SK-N-SH treated with all-trans-retinoic acid at 6 μM for 48 hours (cell line): ENCODE measurements at regions not wholly inside any gene's neighbourhood (a gene's known extent, or its start where the extent isn't known, plus 50 kb on each side); places are given as distances from the start of the nearest gene placed in this dataset.

Source experiments
- ATAC-seq: fragments of 200-7000 bp; cut with Tn5 transposase; 3 replicates; pipeline ENCODE4 v1.9.1; 2020; ENCODE audit warnings: mild to moderate bottlenecking, moderate library complexity
- ARNTL ChIP-seq: fragments of 450-650 bp; formaldehyde crosslinking; IDR thresholded peaks from 2 replicates; pipeline ENCODE4 v1.5.0; 2020; ENCODE audit warnings: low read depth, mild to moderate bottlenecking, moderate library complexity, borderline replicate concordance
- CSDC2 ChIP-seq: fragments of 250-450 bp; sonication (Bioruptor Pico); IDR thresholded peaks from 2 replicates; pipeline ENCODE4 v1.5.0; 2020; ENCODE audit warnings: mild to moderate bottlenecking, moderate library complexity
- ESRRG ChIP-seq: fragments of 250-450 bp; sonication (Bioruptor Pico); IDR thresholded peaks from 2 replicates; pipeline ENCODE4 v1.6.1; 2021; ENCODE audit warnings: mild to moderate bottlenecking
- GLIS3 ChIP-seq: fragments of 250-450 bp; sonication (Bioruptor Pico); IDR thresholded peaks from 2 replicates; pipeline ENCODE4 v1.5.0; 2020; ENCODE audit warnings: mild to moderate bottlenecking, moderate library complexity
- OSR1 ChIP-seq: fragments of 250-450 bp; sonication (Bioruptor Pico); IDR thresholded peaks from 2 replicates; pipeline ENCODE4 v1.8.0; 2022; ENCODE audit warnings: moderate library complexity, mild to moderate bottlenecking, inconsistent platforms
- PPARA ChIP-seq: fragments of 250-450 bp; sonication (Bioruptor Pico); IDR thresholded peaks from 2 replicates; pipeline ENCODE4 v1.5.0; 2020; ENCODE audit warnings: mild to moderate bottlenecking, borderline replicate concordance
- SNAI2 ChIP-seq: fragments of 250-450 bp; sonication (Bioruptor Pico); IDR thresholded peaks from 2 replicates; pipeline ENCODE4 v1.5.0; 2020; ENCODE audit warnings: mild to moderate bottlenecking, moderate library complexity
- TCF4 ChIP-seq: fragments of 250-450 bp; sonication (Bioruptor Pico); IDR thresholded peaks from 2 replicates; pipeline ENCODE4 v1.8.0; 2021; ENCODE audit warnings: mild to moderate bottlenecking, moderate library complexity, borderline replicate concordance
- TOX ChIP-seq: fragments of 250-450 bp; sonication (Bioruptor Pico); IDR thresholded peaks from 2 replicates; pipeline ENCODE4 v1.8.0; 2021; ENCODE audit warnings: mild to moderate bottlenecking, moderate library complexity, borderline replicate concordance
- ZC3H10 ChIP-seq: fragments of 250-450 bp; sonication (Bioruptor Pico); IDR thresholded peaks from 2 replicates; pipeline ENCODE4 v1.5.1; 2021; ENCODE audit warnings: mild to moderate bottlenecking, moderate library complexity
- ZFP30 ChIP-seq: fragments of 450-650 bp; formaldehyde crosslinking; IDR thresholded peaks from 2 replicates; pipeline ENCODE4 v1.5.0; 2022; ENCODE audit warnings: mild to moderate bottlenecking, moderate library complexity
- ZNF565 ChIP-seq: fragments of 450-650 bp; formaldehyde crosslinking; conservative IDR thresholded peaks from 2 replicates; pipeline ENCODE4 v1.5.0; 2020; ENCODE audit warnings: low read depth, mild to moderate bottlenecking, moderate library complexity
- ZNF70 ChIP-seq: fragments of 450-650 bp; formaldehyde crosslinking; IDR thresholded peaks from 2 replicates; pipeline ENCODE4 v1.5.0; 2020; ENCODE audit warnings: mild to moderate bottlenecking, moderate library complexity
- ZNF8 ChIP-seq: fragments of 450-650 bp; formaldehyde crosslinking; IDR thresholded peaks from 2 replicates; pipeline ENCODE4 v1.5.0; 2020; ENCODE audit warnings: mild to moderate bottlenecking, moderate library complexity
- TF ChIP-seq, protein P1 (sequence below): fragments of 250-450 bp; sonication (Bioruptor Pico); IDR thresholded peaks from 2 replicates; pipeline ENCODE4 v1.8.0; 2020; ENCODE audit warnings: mild to moderate bottlenecking, moderate library complexity, borderline replicate concordance
- TF ChIP-seq, protein P2 (sequence below): fragments of 250-450 bp; sonication (Bioruptor Pico); IDR thresholded peaks from 2 replicates; pipeline ENCODE4 v1.5.0; 2020; ENCODE audit warnings: mild to moderate bottlenecking, moderate library complexity
- TF ChIP-seq, protein P3 (sequence below): fragments of 250-450 bp; sonication (Bioruptor Pico); IDR thresholded peaks from 2 replicates; pipeline ENCODE4 v1.5.1; 2021; ENCODE audit warnings: mild to moderate bottlenecking, moderate library complexity
- TF ChIP-seq, protein P4 (sequence below): fragments of 250-450 bp; sonication (Bioruptor Pico); IDR thresholded peaks from 2 replicates; pipeline ENCODE4 v1.8.0; 2021; ENCODE audit warnings: low read depth, mild to moderate bottlenecking, moderate library complexity, borderline replicate concordance

DNA sequence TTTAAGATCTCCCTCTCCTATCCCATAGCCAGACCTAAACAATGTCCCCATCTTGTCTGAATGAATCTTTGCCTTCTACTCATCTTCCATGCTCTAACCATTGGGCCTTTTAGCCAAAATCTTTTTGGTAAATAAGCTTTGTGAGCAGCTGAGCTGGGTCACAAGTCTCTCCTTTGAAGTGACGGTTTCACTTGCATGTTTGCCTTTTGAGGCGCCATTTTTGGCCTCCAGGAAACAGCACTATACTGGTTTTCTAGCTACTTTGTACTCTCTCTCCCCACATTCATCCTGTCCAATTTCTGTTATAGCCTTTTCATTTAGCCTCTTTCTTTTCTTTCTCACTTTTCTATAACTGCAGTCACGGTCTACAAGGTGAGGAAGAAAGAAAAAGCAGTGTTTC, 195.5 kb upstream of the C9orf72 start:
- TF ChIP-seq GLIS3 (CRISPR knock-in tag), result no peak
- no peak for TF ChIP-seq ZNF565 (CRISPR knock-in tag)
- TF ChIP-seq ESRRG (CRISPR knock-in tag), result no peak
- no peak for TF ChIP-seq ZNF70
- TF ChIP-seq SNAI2 (CRISPR knock-in tag), result no peak
- TF ChIP-seq TOX (CRISPR knock-in tag), result no peak
- no peak for TF ChIP-seq CSDC2 (CRISPR knock-in tag)
- no peak for TF ChIP-seq ZC3H10 (CRISPR knock-in tag)
- no peak for TF ChIP-seq ARNTL (CRISPR knock-in tag)
- TF ChIP-seq, protein P1, sequence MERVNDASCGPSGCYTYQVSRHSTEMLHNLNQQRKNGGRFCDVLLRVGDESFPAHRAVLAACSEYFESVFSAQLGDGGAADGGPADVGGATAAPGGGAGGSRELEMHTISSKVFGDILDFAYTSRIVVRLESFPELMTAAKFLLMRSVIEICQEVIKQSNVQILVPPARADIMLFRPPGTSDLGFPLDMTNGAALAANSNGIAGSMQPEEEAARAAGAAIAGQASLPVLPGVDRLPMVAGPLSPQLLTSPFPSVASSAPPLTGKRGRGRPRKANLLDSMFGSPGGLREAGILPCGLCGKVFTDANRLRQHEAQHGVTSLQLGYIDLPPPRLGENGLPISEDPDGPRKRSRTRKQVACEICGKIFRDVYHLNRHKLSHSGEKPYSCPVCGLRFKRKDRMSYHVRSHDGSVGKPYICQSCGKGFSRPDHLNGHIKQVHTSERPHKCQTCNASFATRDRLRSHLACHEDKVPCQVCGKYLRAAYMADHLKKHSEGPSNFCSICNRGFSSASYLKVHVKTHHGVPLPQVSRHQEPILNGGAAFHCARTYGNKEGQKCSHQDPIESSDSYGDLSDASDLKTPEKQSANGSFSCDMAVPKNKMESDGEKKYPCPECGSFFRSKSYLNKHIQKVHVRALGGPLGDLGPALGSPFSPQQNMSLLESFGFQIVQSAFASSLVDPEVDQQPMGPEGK (CRISPR knock-in tag), result no peak
- TF ChIP-seq, protein P2, sequence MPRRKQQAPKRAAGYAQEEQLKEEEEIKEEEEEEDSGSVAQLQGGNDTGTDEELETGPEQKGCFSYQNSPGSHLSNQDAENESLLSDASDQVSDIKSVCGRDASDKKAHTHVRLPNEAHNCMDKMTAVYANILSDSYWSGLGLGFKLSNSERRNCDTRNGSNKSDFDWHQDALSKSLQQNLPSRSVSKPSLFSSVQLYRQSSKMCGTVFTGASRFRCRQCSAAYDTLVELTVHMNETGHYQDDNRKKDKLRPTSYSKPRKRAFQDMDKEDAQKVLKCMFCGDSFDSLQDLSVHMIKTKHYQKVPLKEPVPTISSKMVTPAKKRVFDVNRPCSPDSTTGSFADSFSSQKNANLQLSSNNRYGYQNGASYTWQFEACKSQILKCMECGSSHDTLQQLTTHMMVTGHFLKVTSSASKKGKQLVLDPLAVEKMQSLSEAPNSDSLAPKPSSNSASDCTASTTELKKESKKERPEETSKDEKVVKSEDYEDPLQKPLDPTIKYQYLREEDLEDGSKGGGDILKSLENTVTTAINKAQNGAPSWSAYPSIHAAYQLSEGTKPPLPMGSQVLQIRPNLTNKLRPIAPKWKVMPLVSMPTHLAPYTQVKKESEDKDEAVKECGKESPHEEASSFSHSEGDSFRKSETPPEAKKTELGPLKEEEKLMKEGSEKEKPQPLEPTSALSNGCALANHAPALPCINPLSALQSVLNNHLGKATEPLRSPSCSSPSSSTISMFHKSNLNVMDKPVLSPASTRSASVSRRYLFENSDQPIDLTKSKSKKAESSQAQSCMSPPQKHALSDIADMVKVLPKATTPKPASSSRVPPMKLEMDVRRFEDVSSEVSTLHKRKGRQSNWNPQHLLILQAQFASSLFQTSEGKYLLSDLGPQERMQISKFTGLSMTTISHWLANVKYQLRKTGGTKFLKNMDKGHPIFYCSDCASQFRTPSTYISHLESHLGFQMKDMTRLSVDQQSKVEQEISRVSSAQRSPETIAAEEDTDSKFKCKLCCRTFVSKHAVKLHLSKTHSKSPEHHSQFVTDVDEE (CRISPR knock-in tag), result no peak
- no peak for TF ChIP-seq ZFP30
- TF ChIP-seq TCF4 (CRISPR knock-in tag), result no peak
- ATAC-seq, result no peak

DNA sequence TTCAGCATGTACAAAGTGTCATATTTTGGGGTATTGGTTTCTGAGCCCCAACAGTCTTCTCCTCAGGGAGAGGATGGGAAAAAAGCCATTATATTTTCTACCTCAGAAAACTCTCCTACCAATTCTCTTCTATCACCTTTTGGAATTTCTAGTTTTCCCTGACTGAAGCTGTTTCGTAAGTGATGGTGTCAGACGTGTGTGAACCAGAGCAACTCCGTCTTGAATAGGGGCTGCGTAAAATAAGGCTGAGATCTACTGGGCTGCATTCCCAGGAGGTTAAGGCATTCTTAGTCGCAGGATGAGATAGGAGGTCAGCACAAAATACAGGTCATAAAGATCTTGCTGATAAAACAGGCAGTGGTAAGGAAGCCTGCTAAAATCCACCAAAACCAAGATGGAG, 197.3 kb upstream of the C9orf72 start:
- ATAC-seq, result no peak
- no peak for TF ChIP-seq ZNF70
- TF ChIP-seq, protein P1 (CRISPR knock-in tag), result no peak

DNA sequence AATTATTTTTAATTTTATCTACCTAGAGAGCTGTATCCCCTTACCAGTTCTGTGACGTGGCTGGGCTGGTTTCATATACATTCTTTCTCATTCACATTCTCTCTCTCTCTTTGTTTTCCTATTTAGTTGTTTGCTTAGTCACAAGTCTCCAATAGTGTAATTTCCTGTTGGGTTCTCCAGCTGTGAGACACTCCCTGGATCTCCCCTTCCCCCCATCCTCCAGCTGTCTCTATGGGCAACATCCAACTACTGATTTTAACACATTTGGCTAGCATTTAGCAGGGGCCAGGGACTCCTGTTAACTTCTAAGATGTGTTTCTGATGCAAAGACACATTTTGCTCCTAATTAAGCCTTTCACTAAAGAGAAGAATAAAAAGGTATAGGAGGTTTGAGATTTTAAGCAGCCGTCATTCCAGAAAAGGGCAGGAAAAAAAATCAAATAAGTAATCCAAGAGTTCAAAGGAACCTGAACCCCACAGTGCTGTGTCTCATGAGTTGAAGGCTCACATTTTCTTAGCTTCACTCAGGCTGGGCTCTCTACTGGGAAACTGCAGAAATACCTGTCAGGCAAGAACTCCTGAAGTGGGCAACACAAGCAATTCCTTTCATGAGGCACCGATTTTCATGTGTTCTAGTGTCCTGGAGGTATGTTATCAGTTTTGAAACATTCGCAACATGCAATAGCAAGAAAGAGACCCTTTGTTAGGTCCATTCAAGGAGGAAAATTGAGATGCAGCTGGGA, 198.7 kb upstream of the C9orf72 start:
- no peak for ATAC-seq
- TF ChIP-seq SNAI2 (CRISPR knock-in tag), result no peak
- no peak for TF ChIP-seq PPARA (CRISPR knock-in tag)
- TF ChIP-seq, protein P1 (CRISPR knock-in tag), result no peak
- TF ChIP-seq ZNF8 (CRISPR knock-in tag), result no peak
- TF ChIP-seq ZFP30, result no peak
- TF ChIP-seq, protein P3, sequence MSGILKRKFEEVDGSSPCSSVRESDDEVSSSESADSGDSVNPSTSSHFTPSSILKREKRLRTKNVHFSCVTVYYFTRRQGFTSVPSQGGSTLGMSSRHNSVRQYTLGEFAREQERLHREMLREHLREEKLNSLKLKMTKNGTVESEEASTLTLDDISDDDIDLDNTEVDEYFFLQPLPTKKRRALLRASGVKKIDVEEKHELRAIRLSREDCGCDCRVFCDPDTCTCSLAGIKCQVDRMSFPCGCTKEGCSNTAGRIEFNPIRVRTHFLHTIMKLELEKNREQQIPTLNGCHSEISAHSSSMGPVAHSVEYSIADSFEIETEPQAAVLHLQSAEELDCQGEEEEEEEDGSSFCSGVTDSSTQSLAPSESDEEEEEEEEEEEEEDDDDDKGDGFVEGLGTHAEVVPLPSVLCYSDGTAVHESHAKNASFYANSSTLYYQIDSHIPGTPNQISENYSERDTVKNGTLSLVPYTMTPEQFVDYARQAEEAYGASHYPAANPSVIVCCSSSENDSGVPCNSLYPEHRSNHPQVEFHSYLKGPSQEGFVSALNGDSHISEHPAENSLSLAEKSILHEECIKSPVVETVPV (CRISPR knock-in tag), result no peak
- TF ChIP-seq ESRRG (CRISPR knock-in tag), result no peak
- no peak for TF ChIP-seq GLIS3 (CRISPR knock-in tag)
- no peak for TF ChIP-seq ZNF70
- no peak for TF ChIP-seq ZNF565 (CRISPR knock-in tag)
- no peak for TF ChIP-seq ZC3H10 (CRISPR knock-in tag)
- no peak for TF ChIP-seq ARNTL (CRISPR knock-in tag)
- no peak for TF ChIP-seq OSR1
- TF ChIP-seq, protein P2 (CRISPR knock-in tag), result no peak
- TF ChIP-seq, protein P4, sequence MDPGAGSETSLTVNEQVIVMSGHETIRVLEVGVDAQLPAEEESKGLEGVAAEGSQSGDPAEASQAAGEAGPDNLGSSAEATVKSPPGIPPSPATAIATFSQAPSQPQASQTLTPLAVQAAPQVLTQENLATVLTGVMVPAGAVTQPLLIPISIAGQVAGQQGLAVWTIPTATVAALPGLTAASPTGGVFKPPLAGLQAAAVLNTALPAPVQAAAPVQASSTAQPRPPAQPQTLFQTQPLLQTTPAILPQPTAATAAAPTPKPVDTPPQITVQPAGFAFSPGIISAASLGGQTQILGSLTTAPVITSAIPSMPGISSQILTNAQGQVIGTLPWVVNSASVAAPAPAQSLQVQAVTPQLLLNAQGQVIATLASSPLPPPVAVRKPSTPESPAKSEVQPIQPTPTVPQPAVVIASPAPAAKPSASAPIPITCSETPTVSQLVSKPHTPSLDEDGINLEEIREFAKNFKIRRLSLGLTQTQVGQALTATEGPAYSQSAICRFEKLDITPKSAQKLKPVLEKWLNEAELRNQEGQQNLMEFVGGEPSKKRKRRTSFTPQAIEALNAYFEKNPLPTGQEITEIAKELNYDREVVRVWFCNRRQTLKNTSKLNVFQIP, result no peak
- TF ChIP-seq, all 23 proteins: peak for 0
